Stimulated activated CD4-positive, alpha-beta T cell treated with anti-CD3 and anti-CD28 coated beads, TNF-alpha, amount 100 ng/mL, for 24 hours (primary cell): ENCODE measurements at regions not wholly inside any gene's neighbourhood (a gene's known extent, or its start where the extent isn't known, plus 50 kb on each side); places are given as distances from the start of the nearest gene placed in this dataset.
"Not testable (repeated sequence)": the region's sequence is repeated elsewhere in the genome, so short reads cannot be mapped to it uniquely, and the experiment has no call there.

Experiments
- DNase-seq, 3 experiments: peaks; one replicate each; pipeline ENCODE4 v3.0.0-alpha.2; 2020; ENCODE audit warnings: low read depth in 3 of 3

GRCh38 chr21:22758478-22758877 is 1760.3 kb downstream of the NCAM2 start:
- no peak for DNase-seq

- DNase-seq, result no peak
These were observed 1764.3 kb downstream of the NCAM2 start for GRCh38 chr21:22762463-22762862.

- no peak for DNase-seq
These were observed 1765.2 kb downstream of the NCAM2 start for GRCh38 chr21:22763442-22763841.

GRCh38 chr21:22764222-22764621 is 1766.0 kb downstream of the NCAM2 start:
- DNase-seq, result no peak

- no peak for DNase-seq
These were observed 1793.2 kb downstream of the NCAM2 start for GRCh38 chr21:22791376-22791775.

- peak in 1 of 3 experiments; percentile 2 for DNase-seq
These were observed 1793.9 kb downstream of the NCAM2 start for GRCh38 chr21:22791986-22792560.

- DNase-seq, result no peak
These were observed 1796.9 kb downstream of the NCAM2 start for GRCh38 chr21:22795091-22795490.

GRCh38 chr21:22795644-22796043 is 1797.4 kb downstream of the NCAM2 start:
- DNase-seq, result no peak

- DNase-seq, result no peak
These were observed 1797.9 kb downstream of the NCAM2 start for GRCh38 chr21:22796147-22796546.

GRCh38 chr21:22804151-22804550 is 1805.9 kb downstream of the NCAM2 start:
- no peak for DNase-seq

GRCh38 chr21:22806278-22806677 is 1808.1 kb downstream of the NCAM2 start:
- DNase-seq, result no peak

GRCh38 chr21:22813201-22813600 is 1815.0 kb downstream of the NCAM2 start:
- no peak for DNase-seq

- not testable (repeated sequence) for DNase-seq
These were observed 1820.7 kb downstream of the NCAM2 start for GRCh38 chr21:22818681-22819485.

GRCh38 chr21:22827422-22827821 is 1829.2 kb downstream of the NCAM2 start:
- no peak for DNase-seq

- no peak for DNase-seq
These were observed 1844.7 kb downstream of the NCAM2 start for GRCh38 chr21:22842875-22843274.

- DNase-seq, result no peak
These were observed 1857.4 kb downstream of the NCAM2 start for GRCh38 chr21:22855581-22855980.

- DNase-seq, result no peak
These were observed 1873.5 kb downstream of the NCAM2 start for GRCh38 chr21:22871692-22872091.

GRCh38 chr21:22880573-22880972 is 1882.4 kb downstream of the NCAM2 start:
- DNase-seq, result no peak

GRCh38 chr21:22881131-22881530 is 1882.9 kb downstream of the NCAM2 start:
- no peak for DNase-seq

- no peak for DNase-seq
These were observed 1886.9 kb downstream of the NCAM2 start for GRCh38 chr21:22885079-22885478.

GRCh38 chr21:22885614-22886013 is 1887.4 kb downstream of the NCAM2 start:
- no peak for DNase-seq

- DNase-seq, result no peak
These were observed 1891.2 kb downstream of the NCAM2 start for GRCh38 chr21:22889445-22889844.

GRCh38 chr21:22890656-22891055 is 1892.4 kb downstream of the NCAM2 start:
- no peak for DNase-seq
